ENCODE measurements at regions not wholly inside any gene's neighbourhood (a gene's known extent, or its start where the extent isn't known, plus 50 kb on each side); places are given as distances from the start of the nearest gene placed in this dataset.
"Not testable (repeated sequence)": the region's sequence is repeated elsewhere in the genome, so short reads cannot be mapped to it uniquely, and the experiment has no call there.

DNA sequence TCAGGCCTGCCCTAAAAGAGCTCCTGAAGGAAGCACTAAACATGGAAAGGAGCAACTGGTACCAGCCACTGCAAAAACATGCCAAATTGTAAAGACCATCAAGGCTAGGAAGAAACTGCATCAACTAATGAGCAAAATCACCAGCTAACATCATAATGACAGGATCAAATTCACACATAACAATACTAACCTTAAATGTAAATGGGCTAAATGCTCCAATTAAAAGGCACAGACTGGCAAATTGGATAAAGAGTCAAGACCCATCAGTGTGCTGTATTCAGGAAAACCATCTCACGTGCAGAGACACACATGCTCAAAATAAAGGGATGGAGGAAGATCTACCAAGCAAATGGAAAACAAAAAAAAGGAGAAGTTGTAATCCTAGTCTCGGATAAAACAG lies 50.6 kb upstream of the IGSF10 start:
- TF ChIP-seq, protein P1, sequence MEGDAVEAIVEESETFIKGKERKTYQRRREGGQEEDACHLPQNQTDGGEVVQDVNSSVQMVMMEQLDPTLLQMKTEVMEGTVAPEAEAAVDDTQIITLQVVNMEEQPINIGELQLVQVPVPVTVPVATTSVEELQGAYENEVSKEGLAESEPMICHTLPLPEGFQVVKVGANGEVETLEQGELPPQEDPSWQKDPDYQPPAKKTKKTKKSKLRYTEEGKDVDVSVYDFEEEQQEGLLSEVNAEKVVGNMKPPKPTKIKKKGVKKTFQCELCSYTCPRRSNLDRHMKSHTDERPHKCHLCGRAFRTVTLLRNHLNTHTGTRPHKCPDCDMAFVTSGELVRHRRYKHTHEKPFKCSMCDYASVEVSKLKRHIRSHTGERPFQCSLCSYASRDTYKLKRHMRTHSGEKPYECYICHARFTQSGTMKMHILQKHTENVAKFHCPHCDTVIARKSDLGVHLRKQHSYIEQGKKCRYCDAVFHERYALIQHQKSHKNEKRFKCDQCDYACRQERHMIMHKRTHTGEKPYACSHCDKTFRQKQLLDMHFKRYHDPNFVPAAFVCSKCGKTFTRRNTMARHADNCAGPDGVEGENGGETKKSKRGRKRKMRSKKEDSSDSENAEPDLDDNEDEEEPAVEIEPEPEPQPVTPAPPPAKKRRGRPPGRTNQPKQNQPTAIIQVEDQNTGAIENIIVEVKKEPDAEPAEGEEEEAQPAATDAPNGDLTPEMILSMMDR (IDR thresholded peaks at IDR 0.05), result not testable (repeated sequence)
- not testable (repeated sequence) for TF ChIP-seq SIN3A (IDR thresholded peaks at IDR 0.05; ENCODE audit: borderline replicate concordance, insufficient read depth, low read depth, low read length); POLR2AphosphoS5 (IDR thresholded peaks at IDR 0.05; ENCODE audit: low read depth, low read length)
